Astrocyte (in vitro differentiated cells and primary cell): ENCODE measurements at regions not wholly inside any gene's neighbourhood (a gene's known extent, or its start where the extent isn't known, plus 50 kb on each side); places are given as distances from the start of the nearest gene placed in this dataset.

Source experiments
- DNase-seq: peaks from one replicate; pipeline ENCODE4 v3.0.0-alpha.2; 2010; ENCODE audit warnings: low read depth
- FAIRE-seq: peaks from 2 replicates; lab custom pipeline; 2011; peaks lifted over from hg19 to GRCh38; lab: Jason Lieb, UNC
- H2AFZ ChIP-seq: 2 replicates; pipeline ENCODE4 v1.6.0; 2012; ENCODE audit warnings: low read depth, low read length, inconsistent platforms
- H3K27ac ChIP-seq: 2 replicates; pipeline ENCODE4 v1.5.1; 2011; ENCODE audit warnings: low read depth, low read length, inconsistent platforms
- H3K27me3 ChIP-seq: 2 replicates; pipeline ENCODE4 v1.6.0; 2011; ENCODE audit warnings: low read length, inconsistent platforms; ENCODE audit not compliant: insufficient read depth
- H3K36me3 ChIP-seq: 2 replicates; pipeline ENCODE4 v1.5.1; 2011; ENCODE audit warnings: low read length, inconsistent platforms; ENCODE audit not compliant: insufficient read depth
- H3K4me1 ChIP-seq: 2 replicates; pipeline ENCODE4 v1.5.1; 2011; ENCODE audit warnings: low read length, inconsistent platforms; ENCODE audit not compliant: insufficient read depth
- H3K4me2 ChIP-seq: 2 replicates; pipeline ENCODE4 v1.6.0; 2012; ENCODE audit warnings: low read length, inconsistent platforms
- H3K4me3 ChIP-seq: 2 replicates; pipeline ENCODE4 v1.5.1; 2011; ENCODE audit warnings: low read depth, mild to moderate bottlenecking, low read length, inconsistent platforms; ENCODE audit not compliant: insufficient read depth
- H3K79me2 ChIP-seq: 2 replicates; pipeline ENCODE4 v1.6.0; 2012; ENCODE audit warnings: mild to moderate bottlenecking, low read length, inconsistent platforms; ENCODE audit not compliant: insufficient read depth
- H3K9ac ChIP-seq: 2 replicates; pipeline ENCODE4 v1.6.0; 2012; ENCODE audit warnings: mild to moderate bottlenecking, low read length, inconsistent platforms
- H3K9me3 ChIP-seq: 2 replicates; pipeline ENCODE4 v1.5.1; 2012; ENCODE audit warnings: low read depth, mild to moderate bottlenecking, low read length, inconsistent platforms; ENCODE audit not compliant: insufficient read depth
- H4K20me1 ChIP-seq: 2 replicates; pipeline ENCODE4 v1.6.0; 2012; ENCODE audit warnings: low read length, inconsistent platforms; ENCODE audit not compliant: insufficient read depth
- H3K27ac Mint-ChIP-seq: one replicate; pipeline ENCODE4 v1.8.0; 2021; ENCODE audit warnings: mild to moderate bottlenecking, mixed read lengths; ENCODE audit not compliant: unreplicated experiment
- H3K27me3 Mint-ChIP-seq: one replicate; pipeline ENCODE4 v1.8.0; 2021; ENCODE audit warnings: low read depth, mixed read lengths; ENCODE audit not compliant: unreplicated experiment
- H3K36me3 Mint-ChIP-seq: one replicate; pipeline ENCODE4 v1.8.0; 2021; ENCODE audit warnings: low read depth, mixed read lengths; ENCODE audit not compliant: unreplicated experiment
- H3K4me1 Mint-ChIP-seq: one replicate; pipeline ENCODE4 v1.8.0; 2021; ENCODE audit warnings: low read depth, mixed read lengths; ENCODE audit not compliant: unreplicated experiment
- H3K4me3 Mint-ChIP-seq: one replicate; pipeline ENCODE4 v1.8.0; 2021; ENCODE audit warnings: mild to moderate bottlenecking, moderate library complexity, mixed read lengths; ENCODE audit not compliant: unreplicated experiment
- H3K9me3 Mint-ChIP-seq: one replicate; pipeline ENCODE4 v1.8.0; 2021; ENCODE audit warnings: mild to moderate bottlenecking, mixed read lengths; ENCODE audit not compliant: unreplicated experiment
- EZH2 ChIP-seq: IDR thresholded peaks from 2 replicates; pipeline ENCODE4 v1.6.1; 2012; ENCODE audit warnings: mild to moderate bottlenecking, low read length, inconsistent platforms; ENCODE audit not compliant: insufficient read depth
- TF ChIP-seq, protein P1 (sequence below): IDR thresholded peaks from 2 replicates; pipeline ENCODE4 v1.5.1; 2011; ENCODE audit warnings: low read depth, mild to moderate bottlenecking, inconsistent platforms, low read length, moderate library complexity; ENCODE audit not compliant: insufficient read depth

GRCh38 chr21:41641821-41642701 lies 124.8 kb downstream of the RIPK4 start:
- peak; percentile 93 for FAIRE-seq
- H3K27ac ChIP-seq = peak overlapping the region; percentile 97
- Mint-ChIP-seq H3K9me3 (peaks cover 6% of the 10 kb centered on the region), H3K27ac (peak overlapping the region; percentile 93), H3K4me3 (peak overlapping the region; percentile 23), H3K4me1 (peaks cover 26% of the 10 kb centered on the region), H3K36me3 (peaks cover 4% of the 10 kb centered on the region), H3K27me3 (no peaks in the 10 kb centered on the region)
- H2AFZ ChIP-seq = peak overlapping the region; percentile 86
- H3K36me3 ChIP-seq = no peaks in the 10 kb centered on the region
- H4K20me1 ChIP-seq = no peaks in the 10 kb centered on the region
- TF ChIP-seq EZH2 = no peak
- TF ChIP-seq, protein P1, sequence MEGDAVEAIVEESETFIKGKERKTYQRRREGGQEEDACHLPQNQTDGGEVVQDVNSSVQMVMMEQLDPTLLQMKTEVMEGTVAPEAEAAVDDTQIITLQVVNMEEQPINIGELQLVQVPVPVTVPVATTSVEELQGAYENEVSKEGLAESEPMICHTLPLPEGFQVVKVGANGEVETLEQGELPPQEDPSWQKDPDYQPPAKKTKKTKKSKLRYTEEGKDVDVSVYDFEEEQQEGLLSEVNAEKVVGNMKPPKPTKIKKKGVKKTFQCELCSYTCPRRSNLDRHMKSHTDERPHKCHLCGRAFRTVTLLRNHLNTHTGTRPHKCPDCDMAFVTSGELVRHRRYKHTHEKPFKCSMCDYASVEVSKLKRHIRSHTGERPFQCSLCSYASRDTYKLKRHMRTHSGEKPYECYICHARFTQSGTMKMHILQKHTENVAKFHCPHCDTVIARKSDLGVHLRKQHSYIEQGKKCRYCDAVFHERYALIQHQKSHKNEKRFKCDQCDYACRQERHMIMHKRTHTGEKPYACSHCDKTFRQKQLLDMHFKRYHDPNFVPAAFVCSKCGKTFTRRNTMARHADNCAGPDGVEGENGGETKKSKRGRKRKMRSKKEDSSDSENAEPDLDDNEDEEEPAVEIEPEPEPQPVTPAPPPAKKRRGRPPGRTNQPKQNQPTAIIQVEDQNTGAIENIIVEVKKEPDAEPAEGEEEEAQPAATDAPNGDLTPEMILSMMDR = no peak
- peaks cover 38% of the 10 kb centered on the region for H3K4me1 ChIP-seq
- peak overlapping the region; percentile 1 for H3K4me3 ChIP-seq
- no peaks in the 10 kb centered on the region for H3K79me2 ChIP-seq
- peak; percentile 93 for DNase-seq
- peak overlapping the region; percentile 79 for H3K4me2 ChIP-seq
- peak overlapping the region; percentile 77 for H3K9ac ChIP-seq
- H3K9me3 ChIP-seq = no peaks in the 10 kb centered on the region
- no peaks in the 10 kb centered on the region for H3K27me3 ChIP-seq

DNA sequence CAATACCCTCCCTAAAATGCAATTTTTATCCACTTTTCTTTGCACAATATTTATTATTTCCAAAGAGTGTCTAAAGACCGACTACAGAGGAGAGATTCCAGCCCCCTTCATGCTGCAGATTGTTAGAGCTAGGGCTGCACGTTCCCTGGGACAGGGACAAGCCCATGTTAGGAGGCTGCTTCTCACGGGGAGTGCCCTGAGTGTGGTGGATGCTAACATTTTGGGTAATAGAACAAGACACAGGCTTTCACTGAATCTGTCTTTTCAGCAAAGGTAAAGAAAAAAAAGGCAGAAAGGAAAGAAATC lies 125.4 kb downstream of the RIPK4 start:
- Histone ChIP-seq H3K9me3 (no peaks in the 10 kb centered on the region), H3K36me3 (no peaks in the 10 kb centered on the region), H3K27me3 (no peaks in the 10 kb centered on the region), H3K27ac (peak overlapping the region; percentile 97), H3K4me1 (peaks cover 38% of the 10 kb centered on the region), H2AFZ (peak overlapping the region; percentile 65), H4K20me1 (no peaks in the 10 kb centered on the region), H3K9ac (peak overlapping the region; percentile 77), H3K4me3 (no peak overlapping the region), H3K4me2 (peak overlapping the region; percentile 79), H3K79me2 (no peaks in the 10 kb centered on the region)
- no peak for DNase-seq
- Mint-ChIP-seq H3K36me3 (peaks cover 4% of the 10 kb centered on the region), H3K27me3 (no peaks in the 10 kb centered on the region), H3K27ac (peak overlapping the region; percentile 93), H3K4me1 (peaks cover 26% of the 10 kb centered on the region), H3K9me3 (peaks cover 6% of the 10 kb centered on the region), H3K4me3 (no peak overlapping the region)
- no peak for FAIRE-seq
- TF ChIP-seq EZH2 = no peak
- TF ChIP-seq, protein P1 = no peak
